Neural cell (in vitro differentiated cells): ENCODE measurements at regions not wholly inside any gene's neighbourhood (a gene's known extent, or its start where the extent isn't known, plus 50 kb on each side); places are given as distances from the start of the nearest gene placed in this dataset.

Experiments
- H2AFZ ChIP-seq: fragments of 200-600, 300-800 bp; sonication (generic), shearing (Covaris generic); 2 replicates; pipeline ENCODE4 v1.6.0; 2014; ENCODE audit warnings: low read depth, mild to moderate bottlenecking, antibody characterized with exemption, low read length, moderate library complexity
- H3F3A ChIP-seq: fragments of 200-600 bp; shearing (Covaris generic); 2 replicates; pipeline ENCODE4 v1.6.1; 2016; ENCODE audit warnings: mild to moderate bottlenecking, moderate library complexity, mixed read lengths, antibody characterized with exemption, low read length; ENCODE audit not compliant: insufficient read depth, poor library complexity, severe bottlenecking
- H3K27ac ChIP-seq: fragments of 200-600, 300-800 bp; sonication (generic), shearing (Covaris generic); 2 replicates; pipeline ENCODE4 v1.5.1; 2014; ENCODE audit warnings: mild to moderate bottlenecking, low read length, moderate library complexity
- H3K27me3 ChIP-seq: fragments of 300-800, 200-600 bp; sonication (generic), shearing (Covaris generic); 2 replicates; pipeline ENCODE4 v1.6.0; 2014; ENCODE audit warnings: mild to moderate bottlenecking, low read depth, low read length, moderate library complexity; ENCODE audit not compliant: insufficient read depth
- H3K36me3 ChIP-seq: fragments of 300-800, 200-600 bp; sonication (generic), shearing (Covaris generic); 2 replicates; pipeline ENCODE4 v1.5.1; 2014; ENCODE audit warnings: mild to moderate bottlenecking, antibody characterized with exemption, low read length, moderate library complexity; ENCODE audit not compliant: insufficient read depth
- H3K4me2 ChIP-seq: fragments of 300-800, 200-600 bp; sonication (generic), shearing (Covaris generic); 2 replicates; pipeline ENCODE4 v1.6.0; 2014; ENCODE audit warnings: mild to moderate bottlenecking, low read length
- H3K4me3 ChIP-seq: fragments of 300-800, 200-600 bp; sonication (generic), shearing (Covaris generic); 2 replicates; pipeline ENCODE4 v1.5.1; 2014; ENCODE audit warnings: mild to moderate bottlenecking, low read length, moderate library complexity
- H3K79me2 ChIP-seq: fragments of 200-600 bp; shearing (Covaris generic); replicated peaks from 2 replicates; pipeline ENCODE4 v1.6.0; 2014; ENCODE audit warnings: mild to moderate bottlenecking, low read length, moderate library complexity; ENCODE audit not compliant: insufficient read depth
- H3K9ac ChIP-seq: fragments of 300-800, 200-600 bp; sonication (generic), shearing (Covaris generic); 2 replicates; pipeline ENCODE4 v1.6.1; 2016; ENCODE audit warnings: mild to moderate bottlenecking, low read length, mixed read lengths
- H3K9me2 ChIP-seq: fragments of 200-600 bp; shearing (Covaris generic); 2 replicates; pipeline ENCODE4 v1.6.1; 2016; ENCODE audit warnings: mild to moderate bottlenecking, low read length, mixed read lengths; ENCODE audit not compliant: insufficient read depth
- H3K9me3 ChIP-seq: fragments of 200-600, 300-800 bp; sonication (generic), shearing (Covaris generic); 2 replicates; pipeline ENCODE4 v1.6.1; 2016; ENCODE audit warnings: mild to moderate bottlenecking, mixed run types, low read length, moderate library complexity, mixed read lengths
- H4K20me1 ChIP-seq: fragments of 200-600 bp; shearing (Covaris generic); 2 replicates; pipeline ENCODE4 v1.6.1; 2016; ENCODE audit warnings: mild to moderate bottlenecking, mixed run types; ENCODE audit not compliant: insufficient read depth
- CTCF ChIP-seq: fragments of 450-650 bp; IDR thresholded peaks from 2 replicates; pipeline ENCODE4 v1.5.1; 2014; ENCODE audit warnings: antibody characterized with exemption, mild to moderate bottlenecking, moderate library complexity; ENCODE audit not compliant: poor library complexity, severe bottlenecking
- EP300 ChIP-seq: fragments of 450-650 bp; conservative IDR thresholded peaks from 2 replicates; pipeline ENCODE4 v1.6.1; 2014; ENCODE audit warnings: antibody characterized with exemption, mild to moderate bottlenecking, moderate library complexity; ENCODE audit not compliant: poor library complexity, severe bottlenecking
- EZH2 ChIP-seq: fragments of 200-600, 300-800 bp; shearing (Covaris generic), sonication (generic); IDR thresholded peaks from 2 replicates; pipeline ENCODE4 v1.6.1; 2014; ENCODE audit warnings: antibody characterized with exemption, low read length, borderline replicate concordance, mild to moderate bottlenecking; ENCODE audit not compliant: insufficient read depth, poor library complexity, severe bottlenecking
- MXI1 ChIP-seq: fragments of 450-650 bp; conservative IDR thresholded peaks from 2 replicates; pipeline ENCODE4 v1.6.1; 2014; ENCODE audit warnings: antibody characterized with exemption, mild to moderate bottlenecking; ENCODE audit not compliant: poor library complexity, severe bottlenecking
- POLR2AphosphoS5 ChIP-seq: IDR thresholded peaks from 2 replicates; pipeline ENCODE4 v1.6.1; 2012
- RAD21 ChIP-seq: fragments of 450-650 bp; conservative IDR thresholded peaks from 2 replicates; pipeline ENCODE4 v1.6.1; 2014; ENCODE audit warnings: antibody characterized with exemption, mild to moderate bottlenecking, moderate library complexity
- REST ChIP-seq: IDR thresholded peaks from 2 replicates; pipeline ENCODE4 v1.6.1; 2012; ENCODE audit warnings: borderline replicate concordance
- SMC3 ChIP-seq: fragments of 450-650 bp; conservative IDR thresholded peaks from 2 replicates; pipeline ENCODE4 v1.6.1; 2014; ENCODE audit warnings: antibody characterized with exemption, mild to moderate bottlenecking, moderate library complexity; ENCODE audit not compliant: poor library complexity
- TAF1 ChIP-seq: IDR thresholded peaks from 2 replicates; pipeline ENCODE4 v1.6.1; 2012; ENCODE audit warnings: low read depth

- H3K9me2 ChIP-seq, result no peaks in the 10 kb centered on the region
- no peak overlapping the region for H3K4me3 ChIP-seq
- no peak overlapping the region for H3K9ac ChIP-seq
- no peaks in the 10 kb centered on the region for H4K20me1 ChIP-seq
- no peaks in the 10 kb centered on the region for H3K9me3 ChIP-seq
- no peak overlapping the region for H3K4me2 ChIP-seq
- no peaks in the 10 kb centered on the region for H3K27me3 ChIP-seq
- no peak overlapping the region for H2AFZ ChIP-seq
- H3K36me3 ChIP-seq, result no peaks in the 10 kb centered on the region
- TF ChIP-seq RAD21 (no peak), EP300 (no peak), SMC3 (no peak), CTCF (no peak), REST (no peak), EZH2 (no peak), POLR2AphosphoS5 (no peak), MXI1 (no peak), TAF1 (no peak)
- H3K27ac ChIP-seq, result no peak overlapping the region
- H3K79me2 ChIP-seq, result no peaks in the 10 kb centered on the region
- peaks cover 6% of the 10 kb centered on the region for H3F3A ChIP-seq
These were observed 153.7 kb downstream of the RPS24 start for GRCh38 chr10:78187371-78187770.

GRCh38 chr10:78188446-78188845 lies 154.8 kb downstream of the RPS24 start:
- Histone ChIP-seq H3K79me2 (no peaks in the 10 kb centered on the region), H3K4me2 (no peak overlapping the region), H3K9ac (no peak overlapping the region), H3K9me2 (no peaks in the 10 kb centered on the region), H2AFZ (no peak overlapping the region), H3K27me3 (no peaks in the 10 kb centered on the region), H3K36me3 (no peaks in the 10 kb centered on the region), H3K9me3 (no peaks in the 10 kb centered on the region), H3F3A (peaks cover 6% of the 10 kb centered on the region), H4K20me1 (no peaks in the 10 kb centered on the region), H3K4me3 (no peak overlapping the region), H3K27ac (no peak overlapping the region)
- no peak for TF ChIP-seq RAD21
- no peak for TF ChIP-seq EZH2
- no peak for TF ChIP-seq TAF1
- TF ChIP-seq POLR2AphosphoS5, result no peak
- TF ChIP-seq CTCF, result no peak
- TF ChIP-seq REST, result no peak
- TF ChIP-seq MXI1, result no peak
- TF ChIP-seq EP300, result no peak
- TF ChIP-seq SMC3, result no peak
